ENCODE measurements at regions not wholly inside any gene's neighbourhood (a gene's known extent, or its start where the extent isn't known, plus 50 kb on each side); places are given as distances from the start of the nearest gene placed in this dataset.

GRCh38 chr5:61837788-61838187 lies 468.2 kb upstream of the KIF2A start:
- DNase-seq: no peak

GRCh38 chr5:61840361-61840760 lies 465.6 kb upstream of the KIF2A start:
- no peak for DNase-seq

GRCh38 chr5:61842840-61843239 lies 463.2 kb upstream of the KIF2A start:
- DNase-seq: no peak

- DNase-seq: no peak
Observed at GRCh38 chr5:61850696-61851095, 455.3 kb upstream of the KIF2A start.

GRCh38 chr5:61854531-61854930 lies 451.5 kb upstream of the KIF2A start:
- DNase-seq: no peak

- no peak for DNase-seq
Observed at GRCh38 chr5:61860978-61861377, 445.0 kb upstream of the KIF2A start.

- DNase-seq: no peak
Observed at GRCh38 chr5:61866930-61867329, 439.1 kb upstream of the KIF2A start.

- DNase-seq: no peak
Observed at GRCh38 chr5:61869333-61869732, 436.7 kb upstream of the KIF2A start.

GRCh38 chr5:61878471-61878870 lies 427.5 kb upstream of the KIF2A start:
- no peak for DNase-seq

GRCh38 chr5:61881821-61882487 lies 424.1 kb upstream of the KIF2A start:
- no peak for DNase-seq

GRCh38 chr5:61882901-61883500 lies 423.0 kb upstream of the KIF2A start:
- DNase-seq: no peak

GRCh38 chr5:61884252-61884855 lies 421.7 kb upstream of the KIF2A start:
- DNase-seq: no peak

- no peak for DNase-seq
Observed at GRCh38 chr5:61886214-61886613, 419.8 kb upstream of the KIF2A start.

- no peak for DNase-seq
Observed at GRCh38 chr5:61887271-61887670, 418.7 kb upstream of the KIF2A start.

- DNase-seq: peak; percentile 21 to 28
Observed at GRCh38 chr5:61894046-61894445, 412.0 kb upstream of the KIF2A start.

- DNase-seq: no peak
Observed at GRCh38 chr5:61896811-61897210, 409.2 kb upstream of the KIF2A start.

- no peak for DNase-seq
Observed at GRCh38 chr5:61897251-61897650, 408.8 kb upstream of the KIF2A start.

- DNase-seq: no peak
Observed at GRCh38 chr5:61901997-61902396, 404.0 kb upstream of the KIF2A start.

GRCh38 chr5:61904730-61905129 lies 401.3 kb upstream of the KIF2A start:
- no peak for DNase-seq

- DNase-seq: no peak
Observed at GRCh38 chr5:61905613-61906012, 400.4 kb upstream of the KIF2A start.

- no peak for DNase-seq
Observed at GRCh38 chr5:61906820-61907219, 399.2 kb upstream of the KIF2A start.

GRCh38 chr5:61907995-61908394 lies 398.0 kb upstream of the KIF2A start:
- DNase-seq: no peak

- no peak for DNase-seq
Observed at GRCh38 chr5:61910771-61911170, 395.2 kb upstream of the KIF2A start.

- DNase-seq: no peak
Observed at GRCh38 chr5:61912559-61912958, 393.4 kb upstream of the KIF2A start.

- DNase-seq: no peak
Observed at GRCh38 chr5:61915646-61916045, 390.4 kb upstream of the KIF2A start.
